ENCODE measurements at regions not wholly inside any gene's neighbourhood (a gene's known extent, or its start where the extent isn't known, plus 50 kb on each side); places are given as distances from the start of the nearest gene placed in this dataset.

- TF ChIP-seq CTCF (IDR thresholded peaks at IDR 0.05; ENCODE audit: insufficient read depth, low read depth, low read length) (no peak), EZH2 (IDR thresholded peaks at IDR 0.05; ENCODE audit: insufficient read depth, low read length) (no peak)
These were observed 94.1 kb downstream of the PYDC2 start for GRCh38 chr3:191555037-191555436.
